ENCODE measurements at regions not wholly inside any gene's neighbourhood (a gene's known extent, or its start where the extent isn't known, plus 50 kb on each side); places are given as distances from the start of the nearest gene placed in this dataset.

- CTCF ChIA-PET, result no interaction called here
- no peak for TF ChIP-seq CTCF (IDR thresholded peaks at IDR 0.05; ENCODE audit: low read depth, low read length)
Measured at GRCh38 chr5:27734838-27735237, 696.5 kb upstream of the CDH9 start.

GRCh38 chr5:27733237-27733636, 694.9 kb upstream of the CDH9 start:
- Histone ChIP-seq H3K27ac (ENCODE audit: low read depth, low read length) (no peak overlapping the region), H3K27me3 (ENCODE audit: control insufficient read depth, insufficient read depth, low read length) (no peaks in the 10 kb centered on the region), H3K4me3 (ENCODE audit: low read depth, low read length) (no peak overlapping the region), H3K9me3 (ENCODE audit: control insufficient read depth, insufficient read depth, low read length) (peaks cover 5% of the 10 kb centered on the region)
- ChIA-PET POLR2A (no interaction called here), CTCF (no interaction called here)
- no peak for TF ChIP-seq CTCF (IDR thresholded peaks at IDR 0.05; ENCODE audit: low read depth, low read length)
- no peak for DNase-seq (ENCODE audit: low read depth, low spot score)

More at GRCh38 chr5:27734838-27735237, 696.5 kb upstream of the CDH9 start:
- H3K9me3 ChIP-seq (ENCODE audit: control insufficient read depth, insufficient read depth, low read length), result no peaks in the 10 kb centered on the region; the same call in 1 of the 2 replicates
- POLR2A ChIA-PET, result no interaction called here
- no peak for DNase-seq (ENCODE audit: low read depth, low spot score)
- H3K27me3 ChIP-seq (ENCODE audit: control insufficient read depth, insufficient read depth, low read length), result no peaks in the 10 kb centered on the region
- no peak overlapping the region for H3K4me3 ChIP-seq (ENCODE audit: low read depth, low read length)
- H3K27ac ChIP-seq (ENCODE audit: low read depth, low read length), result no peak overlapping the region

- Histone ChIP-seq H3K9me3 (ENCODE audit: control insufficient read depth, insufficient read depth, low read length) (peaks cover 5% of the 10 kb centered on the region), H3K4me3 (ENCODE audit: low read depth, low read length) (no peak overlapping the region), H3K27me3 (ENCODE audit: control insufficient read depth, insufficient read depth, low read length) (no peaks in the 10 kb centered on the region), H3K27ac (ENCODE audit: low read depth, low read length) (no peak overlapping the region)
- ChIA-PET CTCF (no interaction called here), POLR2A (no interaction called here)
- no peak for DNase-seq (ENCODE audit: low read depth, low spot score)
- no peak for TF ChIP-seq CTCF (IDR thresholded peaks at IDR 0.05; ENCODE audit: low read depth, low read length)
Measured at GRCh38 chr5:27727254-27727653, 688.9 kb upstream of the CDH9 start.

- Histone ChIP-seq H3K4me3 (ENCODE audit: low read depth, low read length) (no peak overlapping the region), H3K9me3 (ENCODE audit: control insufficient read depth, insufficient read depth, low read length) (no peaks in the 10 kb centered on the region; the same call in 1 of the 2 replicates), H3K27me3 (ENCODE audit: control insufficient read depth, insufficient read depth, low read length) (no peaks in the 10 kb centered on the region), H3K27ac (ENCODE audit: low read depth, low read length) (no peak overlapping the region)
- POLR2A ChIA-PET, result no interaction called here
- no peak for DNase-seq (ENCODE audit: low read depth, low spot score)
- no peak for TF ChIP-seq CTCF (IDR thresholded peaks at IDR 0.05; ENCODE audit: low read depth, low read length)
- CTCF ChIA-PET, result no interaction called here
Measured at GRCh38 chr5:27722337-27722736, 684.0 kb upstream of the CDH9 start.

GRCh38 chr5:27708534-27708933, 670.1 kb upstream of the CDH9 start:
- H3K4me3 ChIP-seq (ENCODE audit: low read depth, low read length), result no peak overlapping the region
- no peak overlapping the region for H3K27ac ChIP-seq (ENCODE audit: low read depth, low read length)
- no peak for DNase-seq (ENCODE audit: low read depth, low spot score)
- POLR2A ChIA-PET, result no interaction called here
- H3K9me3 ChIP-seq (ENCODE audit: control insufficient read depth, insufficient read depth, low read length), result peaks cover 4% of the 10 kb centered on the region; the same call in 1 of the 2 replicates
- CTCF ChIA-PET, result no interaction called here
- TF ChIP-seq CTCF (IDR thresholded peaks at IDR 0.05; ENCODE audit: low read depth, low read length), result no peak
- H3K27me3 ChIP-seq (ENCODE audit: control insufficient read depth, insufficient read depth, low read length), result no peaks in the 10 kb centered on the region
